Mucosa of gallbladder (tissue), 1 donor: ENCODE measurements at regions not wholly inside any gene's neighbourhood (a gene's known extent, or its start where the extent isn't known, plus 50 kb on each side); places are given as distances from the start of the nearest gene placed in this dataset.

Source experiments
- DNase-seq: peaks from one replicate; pipeline ENCODE4 v3.0.0-alpha.2; 2020; ENCODE audit warnings: low spot score
- donor health status: DM: no; HTN: no; CAD: no.

GRCh38 chr13:63010072-63010658 is 1594.5 kb upstream of the PCDH20 start:
- no peak for DNase-seq

GRCh38 chr13:63005625-63006024 is 1590.0 kb upstream of the PCDH20 start:
- no peak for DNase-seq

GRCh38 chr13:62997696-62998095 is 1582.0 kb upstream of the PCDH20 start:
- DNase-seq: no peak

GRCh38 chr13:62997038-62997599 is 1581.5 kb upstream of the PCDH20 start:
- no peak for DNase-seq

- no peak for DNase-seq
Measured at GRCh38 chr13:62973804-62974203, 1558.2 kb upstream of the PCDH20 start.

- no peak for DNase-seq
Measured at GRCh38 chr13:62964522-62964921, 1548.9 kb upstream of the PCDH20 start.

GRCh38 chr13:62960723-62961122 is 1545.1 kb upstream of the PCDH20 start:
- no peak for DNase-seq

GRCh38 chr13:62933809-62934208 is 1518.2 kb upstream of the PCDH20 start:
- no peak for DNase-seq

- no peak for DNase-seq
Measured at GRCh38 chr13:62932256-62932883, 1516.7 kb upstream of the PCDH20 start.

GRCh38 chr13:62931853-62932252 is 1516.2 kb upstream of the PCDH20 start:
- DNase-seq: no peak

- no peak for DNase-seq
Measured at GRCh38 chr13:62924395-62924794, 1508.7 kb upstream of the PCDH20 start.

GRCh38 chr13:62920159-62920558 is 1504.5 kb upstream of the PCDH20 start:
- DNase-seq: no peak

GRCh38 chr13:62919491-62919890 is 1503.8 kb upstream of the PCDH20 start:
- no peak for DNase-seq

- no peak for DNase-seq
Measured at GRCh38 chr13:62910541-62911060, 1495.0 kb upstream of the PCDH20 start.

GRCh38 chr13:62908321-62908720 is 1492.7 kb upstream of the PCDH20 start:
- DNase-seq: no peak

- DNase-seq: no peak
Measured at GRCh38 chr13:62906896-62907295, 1491.2 kb upstream of the PCDH20 start.

GRCh38 chr13:62906469-62906868 is 1490.8 kb upstream of the PCDH20 start:
- no peak for DNase-seq

GRCh38 chr13:62887046-62887445 is 1471.4 kb upstream of the PCDH20 start:
- DNase-seq: no peak

GRCh38 chr13:62879071-62879470 is 1463.4 kb upstream of the PCDH20 start:
- DNase-seq: no peak

- DNase-seq: no peak
Measured at GRCh38 chr13:62875118-62875640, 1459.5 kb upstream of the PCDH20 start.

GRCh38 chr13:62850331-62850730 is 1434.7 kb upstream of the PCDH20 start:
- no peak for DNase-seq

GRCh38 chr13:62847520-62847919 is 1431.9 kb upstream of the PCDH20 start:
- no peak for DNase-seq

- DNase-seq: no peak
Measured at GRCh38 chr13:62846302-62846701, 1430.7 kb upstream of the PCDH20 start.
